GM23338 (cell line): ENCODE measurements at regions not wholly inside any gene's neighbourhood (a gene's known extent, or its start where the extent isn't known, plus 50 kb on each side); places are given as distances from the start of the nearest gene placed in this dataset.

Source experiments
- ATAC-seq: fragments of 200-7000 bp; cut with Tn5 transposase; 3 replicates; pipeline ENCODE4 v1.9.1; 2020
- DNase-seq: peaks from one replicate; pipeline ENCODE4 v3.0.0-alpha.2; 2015; ENCODE audit warnings: low spot score
- H2AFZ ChIP-seq: fragments of 200-600 bp; sonication (generic); 2 replicates; pipeline ENCODE4 v1.8.0; 2016; ENCODE audit warnings: antibody characterized with exemption, mild to moderate bottlenecking, moderate library complexity
- H3F3A ChIP-seq: fragments of 200-600 bp; sonication (generic); replicated peaks from 2 replicates; pipeline ENCODE4 v1.8.0; 2017; ENCODE audit warnings: antibody characterized with exemption, mixed run types, low read depth
- H3K27ac ChIP-seq: fragments of 200-600 bp; sonication (generic); 2 replicates; pipeline ENCODE4 v1.6.1; 2016; ENCODE audit warnings: low read depth
- H3K27me3 ChIP-seq: fragments of 200-600 bp; sonication (generic); 2 replicates; pipeline ENCODE4 v1.8.0; 2016; ENCODE audit warnings: mild to moderate bottlenecking, mixed run types, moderate library complexity; ENCODE audit not compliant: insufficient read depth
- H3K36me3 ChIP-seq: fragments of 200-600 bp; sonication (generic); 2 replicates; pipeline ENCODE4 v1.8.0; 2016; ENCODE audit warnings: mild to moderate bottlenecking; ENCODE audit not compliant: insufficient read depth
- H3K4me1 ChIP-seq: fragments of 200-600 bp; sonication (generic); 2 replicates; pipeline ENCODE4 v1.8.0; 2016; ENCODE audit warnings: mild to moderate bottlenecking, moderate library complexity; ENCODE audit not compliant: insufficient read depth
- H3K4me2 ChIP-seq: fragments of 200-600 bp; sonication (generic); 2 replicates; pipeline ENCODE4 v1.7.1; 2017; ENCODE audit warnings: mixed run types
- H3K4me3 ChIP-seq: fragments of 200-600 bp; sonication (generic); 2 replicates; pipeline ENCODE4 v1.6.1; 2016; ENCODE audit warnings: mixed run types
- H3K79me2 ChIP-seq: fragments of 200-600 bp; sonication (generic); replicated peaks from 2 replicates; pipeline ENCODE4 v1.8.0; 2017; ENCODE audit warnings: mild to moderate bottlenecking; ENCODE audit not compliant: insufficient read depth
- H3K9me2 ChIP-seq: fragments of 200-600 bp; sonication (generic); 2 replicates; pipeline ENCODE4 v1.8.0; 2017; ENCODE audit not compliant: insufficient read depth
- H4K20me1 ChIP-seq: fragments of 200-600 bp; sonication (generic); replicated peaks from 2 replicates; pipeline ENCODE4 v1.8.0; 2017; ENCODE audit warnings: mild to moderate bottlenecking; ENCODE audit not compliant: insufficient read depth
- H3K27ac Mint-ChIP-seq: 2 replicates; pipeline ENCODE4 v1.8.0; 2020; ENCODE audit warnings: inconsistent platforms, mild to moderate bottlenecking, moderate library complexity, mixed read lengths
- H3K27me3 Mint-ChIP-seq: 3 replicates; pipeline ENCODE4 v1.8.0; 2022; ENCODE audit warnings: low read depth, mild to moderate bottlenecking, moderate library complexity, mixed read lengths, inconsistent platforms; ENCODE audit not compliant: insufficient read depth, poor library complexity
- H3K36me3 Mint-ChIP-seq: 3 replicates; pipeline ENCODE4 v1.8.0; 2021; ENCODE audit warnings: low read depth, mild to moderate bottlenecking, inconsistent platforms, moderate library complexity, mixed read lengths
- H3K4me1 Mint-ChIP-seq: 3 replicates; pipeline ENCODE4 v1.8.0; 2020; ENCODE audit warnings: mild to moderate bottlenecking, inconsistent platforms, mixed read lengths
- H3K4me3 Mint-ChIP-seq: 3 replicates; pipeline ENCODE4 v1.8.0; 2021; ENCODE audit warnings: moderate library complexity, mild to moderate bottlenecking, inconsistent platforms, mixed read lengths
- H3K9me3 Mint-ChIP-seq: 3 replicates; pipeline ENCODE4 v1.8.0; 2020; ENCODE audit warnings: moderate library complexity, mild to moderate bottlenecking, inconsistent platforms, mixed read lengths
- POLR2AphosphoS5 ChIP-seq: IDR thresholded peaks from 2 replicates; pipeline ENCODE4 v1.6.1; 2016; ENCODE audit warnings: antibody characterized with exemption, low read depth
- STAT1 ChIP-seq: IDR thresholded peaks from one replicate; pipeline ENCODE4 v1.6.1; 2016; ENCODE audit warnings: antibody characterized with exemption; ENCODE audit not compliant: unreplicated experiment
- TF ChIP-seq, protein P1 (sequence below), 2 experiments: fragments of 200-600 bp in 1 of 2; sonication (generic) in 1 of 2; conservative IDR thresholded peaks; 2 replicates each; pipeline versions ENCODE4 v1.5.1 to v1.6.1; 2016 to 2017; ENCODE audit warnings: antibody characterized with exemption in 2 of 2, low read depth in 2 of 2, mild to moderate bottlenecking in 2 of 2, moderate library complexity in 1 of 2
- TF ChIP-seq, protein P2 (sequence below): fragments of 250-450 bp; sonication (Bioruptor Pico); IDR thresholded peaks from 2 replicates; pipeline ENCODE4 v1.5.0; 2020; ENCODE audit warnings: mild to moderate bottlenecking, moderate library complexity
- TF ChIP-seq, protein P3 (sequence below): IDR thresholded peaks from one replicate; pipeline ENCODE4 v1.6.1; 2018; ENCODE audit warnings: antibody characterized with exemption; ENCODE audit not compliant: unreplicated experiment

DNA sequence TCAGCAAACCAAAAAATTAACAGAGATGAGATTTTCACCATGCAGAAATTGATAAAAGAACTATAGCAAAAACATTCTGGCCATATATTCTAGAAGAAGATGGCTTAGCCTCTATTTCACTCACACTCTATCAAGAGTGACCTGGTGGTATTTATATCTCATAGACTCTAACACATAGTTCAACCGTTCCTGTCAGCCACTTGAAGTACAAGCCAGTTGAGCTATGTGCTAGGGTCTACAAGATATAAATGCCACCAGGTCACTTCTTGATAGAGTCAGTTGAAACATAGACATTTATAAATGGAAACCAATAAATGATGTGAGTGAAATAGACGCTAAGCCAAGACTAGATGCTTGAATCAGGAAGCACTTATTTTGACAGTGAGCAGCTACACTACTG is 836.7 kb upstream of the EPHA5 start:
- H3K36me3 ChIP-seq: no peaks in the 10 kb centered on the region
- no peaks in the 10 kb centered on the region for H4K20me1 ChIP-seq
- H2AFZ ChIP-seq: no peak overlapping the region
- Mint-ChIP-seq H3K27me3 (peaks cover 1% of the 10 kb centered on the region), H3K4me3 (no peak overlapping the region), H3K9me3 (peaks cover 7% of the 10 kb centered on the region; the same call in 2 of the 3 replicates), H3K27ac (no peak overlapping the region), H3K4me1 (no peaks in the 10 kb centered on the region), H3K36me3 (no peaks in the 10 kb centered on the region)
- TF ChIP-seq, protein P1, sequence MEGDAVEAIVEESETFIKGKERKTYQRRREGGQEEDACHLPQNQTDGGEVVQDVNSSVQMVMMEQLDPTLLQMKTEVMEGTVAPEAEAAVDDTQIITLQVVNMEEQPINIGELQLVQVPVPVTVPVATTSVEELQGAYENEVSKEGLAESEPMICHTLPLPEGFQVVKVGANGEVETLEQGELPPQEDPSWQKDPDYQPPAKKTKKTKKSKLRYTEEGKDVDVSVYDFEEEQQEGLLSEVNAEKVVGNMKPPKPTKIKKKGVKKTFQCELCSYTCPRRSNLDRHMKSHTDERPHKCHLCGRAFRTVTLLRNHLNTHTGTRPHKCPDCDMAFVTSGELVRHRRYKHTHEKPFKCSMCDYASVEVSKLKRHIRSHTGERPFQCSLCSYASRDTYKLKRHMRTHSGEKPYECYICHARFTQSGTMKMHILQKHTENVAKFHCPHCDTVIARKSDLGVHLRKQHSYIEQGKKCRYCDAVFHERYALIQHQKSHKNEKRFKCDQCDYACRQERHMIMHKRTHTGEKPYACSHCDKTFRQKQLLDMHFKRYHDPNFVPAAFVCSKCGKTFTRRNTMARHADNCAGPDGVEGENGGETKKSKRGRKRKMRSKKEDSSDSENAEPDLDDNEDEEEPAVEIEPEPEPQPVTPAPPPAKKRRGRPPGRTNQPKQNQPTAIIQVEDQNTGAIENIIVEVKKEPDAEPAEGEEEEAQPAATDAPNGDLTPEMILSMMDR (conservative IDR thresholded peaks at IDR 0.05; ENCODE audit: low read depth in 2 of 2): no peak
- no peak for TF ChIP-seq STAT1
- TF ChIP-seq, protein P2, sequence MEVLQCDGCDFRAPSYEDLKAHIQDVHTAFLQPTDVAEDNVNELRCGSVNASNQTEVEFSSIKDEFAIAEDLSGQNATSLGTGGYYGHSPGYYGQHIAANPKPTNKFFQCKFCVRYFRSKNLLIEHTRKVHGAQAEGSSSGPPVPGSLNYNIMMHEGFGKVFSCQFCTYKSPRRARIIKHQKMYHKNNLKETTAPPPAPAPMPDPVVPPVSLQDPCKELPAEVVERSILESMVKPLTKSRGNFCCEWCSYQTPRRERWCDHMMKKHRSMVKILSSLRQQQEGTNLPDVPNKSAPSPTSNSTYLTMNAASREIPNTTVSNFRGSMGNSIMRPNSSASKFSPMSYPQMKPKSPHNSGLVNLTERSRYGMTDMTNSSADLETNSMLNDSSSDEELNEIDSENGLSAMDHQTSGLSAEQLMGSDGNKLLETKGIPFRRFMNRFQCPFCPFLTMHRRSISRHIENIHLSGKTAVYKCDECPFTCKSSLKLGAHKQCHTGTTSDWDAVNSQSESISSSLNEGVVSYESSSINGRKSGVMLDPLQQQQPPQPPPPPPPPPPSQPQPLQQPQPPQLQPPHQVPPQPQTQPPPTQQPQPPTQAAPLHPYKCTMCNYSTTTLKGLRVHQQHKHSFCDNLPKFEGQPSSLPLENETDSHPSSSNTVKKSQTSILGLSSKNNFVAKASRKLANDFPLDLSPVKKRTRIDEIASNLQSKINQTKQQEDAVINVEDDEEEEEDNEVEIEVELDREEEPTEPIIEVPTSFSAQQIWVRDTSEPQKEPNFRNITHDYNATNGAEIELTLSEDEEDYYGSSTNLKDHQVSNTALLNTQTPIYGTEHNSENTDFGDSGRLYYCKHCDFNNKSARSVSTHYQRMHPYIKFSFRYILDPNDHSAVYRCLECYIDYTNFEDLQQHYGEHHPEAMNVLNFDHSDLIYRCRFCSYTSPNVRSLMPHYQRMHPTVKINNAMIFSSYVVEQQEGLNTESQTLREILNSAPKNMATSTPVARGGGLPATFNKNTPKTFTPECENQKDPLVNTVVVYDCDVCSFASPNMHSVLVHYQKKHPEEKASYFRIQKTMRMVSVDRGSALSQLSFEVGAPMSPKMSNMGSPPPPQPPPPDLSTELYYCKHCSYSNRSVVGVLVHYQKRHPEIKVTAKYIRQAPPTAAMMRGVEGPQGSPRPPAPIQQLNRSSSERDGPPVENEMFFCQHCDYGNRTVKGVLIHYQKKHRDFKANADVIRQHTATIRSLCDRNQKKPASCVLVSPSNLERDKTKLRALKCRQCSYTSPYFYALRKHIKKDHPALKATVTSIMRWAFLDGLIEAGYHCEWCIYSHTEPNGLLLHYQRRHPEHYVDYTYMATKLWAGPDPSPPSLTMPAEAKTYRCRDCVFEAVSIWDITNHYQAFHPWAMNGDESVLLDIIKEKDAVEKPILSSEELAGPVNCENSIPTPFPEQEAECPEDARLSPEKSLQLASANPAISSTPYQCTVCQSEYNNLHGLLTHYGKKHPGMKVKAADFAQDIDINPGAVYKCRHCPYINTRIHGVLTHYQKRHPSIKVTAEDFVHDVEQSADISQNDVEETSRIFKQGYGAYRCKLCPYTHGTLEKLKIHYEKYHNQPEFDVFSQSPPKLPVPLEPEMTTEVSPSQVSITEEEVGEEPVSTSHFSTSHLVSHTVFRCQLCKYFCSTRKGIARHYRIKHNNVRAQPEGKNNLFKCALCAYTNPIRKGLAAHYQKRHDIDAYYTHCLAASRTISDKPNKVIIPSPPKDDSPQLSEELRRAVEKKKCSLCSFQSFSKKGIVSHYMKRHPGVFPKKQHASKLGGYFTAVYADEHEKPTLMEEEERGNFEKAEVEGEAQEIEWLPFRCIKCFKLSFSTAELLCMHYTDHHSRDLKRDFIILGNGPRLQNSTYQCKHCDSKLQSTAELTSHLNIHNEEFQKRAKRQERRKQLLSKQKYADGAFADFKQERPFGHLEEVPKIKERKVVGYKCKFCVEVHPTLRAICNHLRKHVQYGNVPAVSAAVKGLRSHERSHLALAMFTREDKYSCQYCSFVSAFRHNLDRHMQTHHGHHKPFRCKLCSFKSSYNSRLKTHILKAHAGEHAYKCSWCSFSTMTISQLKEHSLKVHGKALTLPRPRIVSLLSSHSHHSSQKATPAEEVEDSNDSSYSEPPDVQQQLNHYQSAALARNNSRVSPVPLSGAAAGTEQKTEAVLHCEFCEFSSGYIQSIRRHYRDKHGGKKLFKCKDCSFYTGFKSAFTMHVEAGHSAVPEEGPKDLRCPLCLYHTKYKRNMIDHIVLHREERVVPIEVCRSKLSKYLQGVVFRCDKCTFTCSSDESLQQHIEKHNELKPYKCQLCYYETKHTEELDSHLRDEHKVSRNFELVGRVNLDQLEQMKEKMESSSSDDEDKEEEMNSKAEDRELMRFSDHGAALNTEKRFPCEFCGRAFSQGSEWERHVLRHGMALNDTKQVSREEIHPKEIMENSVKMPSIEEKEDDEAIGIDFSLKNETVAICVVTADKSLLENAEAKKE (CRISPR knock-in tag): no peak
- TF ChIP-seq, protein P3, sequence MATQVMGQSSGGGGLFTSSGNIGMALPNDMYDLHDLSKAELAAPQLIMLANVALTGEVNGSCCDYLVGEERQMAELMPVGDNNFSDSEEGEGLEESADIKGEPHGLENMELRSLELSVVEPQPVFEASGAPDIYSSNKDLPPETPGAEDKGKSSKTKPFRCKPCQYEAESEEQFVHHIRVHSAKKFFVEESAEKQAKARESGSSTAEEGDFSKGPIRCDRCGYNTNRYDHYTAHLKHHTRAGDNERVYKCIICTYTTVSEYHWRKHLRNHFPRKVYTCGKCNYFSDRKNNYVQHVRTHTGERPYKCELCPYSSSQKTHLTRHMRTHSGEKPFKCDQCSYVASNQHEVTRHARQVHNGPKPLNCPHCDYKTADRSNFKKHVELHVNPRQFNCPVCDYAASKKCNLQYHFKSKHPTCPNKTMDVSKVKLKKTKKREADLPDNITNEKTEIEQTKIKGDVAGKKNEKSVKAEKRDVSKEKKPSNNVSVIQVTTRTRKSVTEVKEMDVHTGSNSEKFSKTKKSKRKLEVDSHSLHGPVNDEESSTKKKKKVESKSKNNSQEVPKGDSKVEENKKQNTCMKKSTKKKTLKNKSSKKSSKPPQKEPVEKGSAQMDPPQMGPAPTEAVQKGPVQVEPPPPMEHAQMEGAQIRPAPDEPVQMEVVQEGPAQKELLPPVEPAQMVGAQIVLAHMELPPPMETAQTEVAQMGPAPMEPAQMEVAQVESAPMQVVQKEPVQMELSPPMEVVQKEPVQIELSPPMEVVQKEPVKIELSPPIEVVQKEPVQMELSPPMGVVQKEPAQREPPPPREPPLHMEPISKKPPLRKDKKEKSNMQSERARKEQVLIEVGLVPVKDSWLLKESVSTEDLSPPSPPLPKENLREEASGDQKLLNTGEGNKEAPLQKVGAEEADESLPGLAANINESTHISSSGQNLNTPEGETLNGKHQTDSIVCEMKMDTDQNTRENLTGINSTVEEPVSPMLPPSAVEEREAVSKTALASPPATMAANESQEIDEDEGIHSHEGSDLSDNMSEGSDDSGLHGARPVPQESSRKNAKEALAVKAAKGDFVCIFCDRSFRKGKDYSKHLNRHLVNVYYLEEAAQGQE: no peak
- no peak for TF ChIP-seq POLR2AphosphoS5
- DNase-seq: no peak
- H3K4me2 ChIP-seq: no peak overlapping the region
- H3K79me2 ChIP-seq: no peaks in the 10 kb centered on the region
- no peaks in the 10 kb centered on the region for H3F3A ChIP-seq
- ATAC-seq: no peak
- no peak overlapping the region for H3K27ac ChIP-seq
- H3K9me2 ChIP-seq: 0 out of 2 replicates have a peak, but pooled peaks cover 3% of the 10 kb centered on the region
- no peaks in the 10 kb centered on the region for H3K4me1 ChIP-seq
- no peaks in the 10 kb centered on the region for H3K27me3 ChIP-seq
- no peak overlapping the region for H3K4me3 ChIP-seq
